WTC11 (cell line): ENCODE measurements at regions not wholly inside any gene's neighbourhood (a gene's known extent, or its start where the extent isn't known, plus 50 kb on each side); places are given as distances from the start of the nearest gene placed in this dataset.

Experiments used
- ATAC-seq: fragments of 200-7000 bp; cut with Tn5 transposase; 2 replicates; pipeline ENCODE4 v1.10.0; 2021; ENCODE audit warnings: mild to moderate bottlenecking, moderate library complexity
- CTCF ChIA-PET: fragments of 300-600 bp; sonication (Branson Sonifier 250); formaldehyde crosslinking; loops from one replicate; lab custom pipeline; 2021; ENCODE audit warnings: antibody characterized with exemption; lab: Charles Lee
- POLR2A ChIA-PET: fragments of 350-600 bp; sonication (Branson Sonifier 250); formaldehyde crosslinking; loops from one replicate; lab custom pipeline; 2021; ENCODE audit warnings: antibody characterized with exemption; lab: Charles Lee
- DNase-seq: peaks from one replicate; pipeline ENCODE4 v3.0.0; 2021; ENCODE audit warnings: low spot score
- H3K27ac Mint-ChIP-seq: 2 replicates; pipeline ENCODE4 v1.8.0; 2021; ENCODE audit warnings: mixed read lengths
- H3K27me3 Mint-ChIP-seq: 2 replicates; pipeline ENCODE4 v1.8.0; 2021; ENCODE audit warnings: low read depth, mild to moderate bottlenecking, moderate library complexity, mixed read lengths
- H3K36me3 Mint-ChIP-seq: 2 replicates; pipeline ENCODE4 v1.8.0; 2021; ENCODE audit warnings: mixed read lengths
- H3K4me1 Mint-ChIP-seq: 2 replicates; pipeline ENCODE4 v1.8.0; 2022; ENCODE audit warnings: mixed read lengths
- H3K4me3 Mint-ChIP-seq: 2 replicates; pipeline ENCODE4 v1.8.0; 2021; ENCODE audit warnings: mild to moderate bottlenecking, moderate library complexity, mixed read lengths
- H3K9me3 Mint-ChIP-seq: 2 replicates; pipeline ENCODE4 v1.8.0; 2021; ENCODE audit warnings: mixed read lengths
- ATF1 ChIP-seq: sonication (generic); formaldehyde crosslinking; IDR thresholded peaks from 2 replicates; pipeline ENCODE4 v1.8.1; 2023; ENCODE audit warnings: mild to moderate bottlenecking, moderate library complexity, missing genetic modification reagents
- ATF3 ChIP-seq: sonication (generic); formaldehyde crosslinking; conservative IDR thresholded peaks from 2 replicates; pipeline ENCODE4 v1.8.1; 2022; ENCODE audit warnings: mild to moderate bottlenecking, missing genetic modification reagents
- CDX4 ChIP-seq: fragments of 250-450 bp; sonication (Bioruptor Pico); IDR thresholded peaks from 2 replicates; pipeline ENCODE4 v1.9.0; 2021; ENCODE audit warnings: moderate library complexity, mild to moderate bottlenecking, inconsistent platforms, borderline replicate concordance
- CREB1 ChIP-seq: sonication (generic); formaldehyde crosslinking; IDR thresholded peaks from 2 replicates; pipeline ENCODE4 v1.8.0; 2023; ENCODE audit warnings: mild to moderate bottlenecking, missing genetic modification reagents
- E2F5 ChIP-seq: sonication (generic); formaldehyde crosslinking; IDR thresholded peaks from 2 replicates; pipeline ENCODE4 v1.8.1; 2022; ENCODE audit warnings: mild to moderate bottlenecking, moderate library complexity, missing genetic modification reagents
- ESRRA ChIP-seq: sonication (generic); formaldehyde crosslinking; IDR thresholded peaks from 2 replicates; pipeline ENCODE4 v1.8.1; 2022; ENCODE audit warnings: mild to moderate bottlenecking, missing genetic modification reagents, borderline replicate concordance
- FOXJ3 ChIP-seq: sonication (generic); formaldehyde crosslinking; IDR thresholded peaks from 2 replicates; pipeline ENCODE4 v1.9.0; 2021; ENCODE audit warnings: missing genetic modification reagents, mild to moderate bottlenecking, borderline replicate concordance
- GRHL2 ChIP-seq: fragments of 250-450 bp; sonication (Bioruptor Pico); IDR thresholded peaks from 2 replicates; pipeline ENCODE4 v1.8.0; 2022; ENCODE audit warnings: mild to moderate bottlenecking, moderate library complexity; ENCODE audit not compliant: insufficient replicate concordance, severe bottlenecking
- IRF1 ChIP-seq: sonication (generic); formaldehyde crosslinking; IDR thresholded peaks from 2 replicates; pipeline ENCODE4 v1.8.0; 2023; ENCODE audit warnings: missing genetic modification reagents
- NFATC4 ChIP-seq: fragments of 250-450 bp; sonication (Bioruptor Pico); IDR thresholded peaks from 2 replicates; pipeline ENCODE4 v1.9.0; 2021; ENCODE audit warnings: mild to moderate bottlenecking
- NR1H2 ChIP-seq: sonication (generic); formaldehyde crosslinking; IDR thresholded peaks from 2 replicates; pipeline ENCODE4 v1.9.0; 2021; ENCODE audit warnings: mild to moderate bottlenecking, moderate library complexity, missing genetic modification reagents
- NR2C2 ChIP-seq: sonication (generic); formaldehyde crosslinking; IDR thresholded peaks from 2 replicates; pipeline ENCODE4 v1.8.0; 2022; ENCODE audit warnings: mild to moderate bottlenecking, missing genetic modification reagents
- OVOL2 ChIP-seq: fragments of 250-450 bp; sonication (Bioruptor Pico); IDR thresholded peaks from 2 replicates; pipeline ENCODE4 v1.9.0; 2021; ENCODE audit warnings: mild to moderate bottlenecking, borderline replicate concordance
- PREB ChIP-seq: sonication (generic); formaldehyde crosslinking; IDR thresholded peaks from 2 replicates; pipeline ENCODE4 v1.8.1; 2022; ENCODE audit warnings: mild to moderate bottlenecking, missing genetic modification reagents, moderate library complexity, borderline replicate concordance
- SMAD3 ChIP-seq: sonication (generic); formaldehyde crosslinking; IDR thresholded peaks from 2 replicates; pipeline ENCODE4 v1.8.0; 2022; ENCODE audit warnings: missing genetic modification reagents, mild to moderate bottlenecking, borderline replicate concordance
- SMAD4 ChIP-seq: sonication (generic); formaldehyde crosslinking; IDR thresholded peaks from 2 replicates; pipeline ENCODE4 v1.8.0; 2022; ENCODE audit warnings: mild to moderate bottlenecking, missing genetic modification reagents
- SOX15 ChIP-seq: fragments of 250-450 bp; sonication (Bioruptor Pico); IDR thresholded peaks from 2 replicates; pipeline ENCODE4 v1.9.0; 2021; ENCODE audit warnings: mild to moderate bottlenecking
- TEAD4 ChIP-seq: sonication (generic); formaldehyde crosslinking; IDR thresholded peaks from 2 replicates; pipeline ENCODE4 v1.8.0; 2022; ENCODE audit warnings: mild to moderate bottlenecking, missing genetic modification reagents
- ZNF121 ChIP-seq: sonication (generic); formaldehyde crosslinking; IDR thresholded peaks from 2 replicates; pipeline ENCODE4 v1.8.0; 2023; ENCODE audit warnings: missing genetic modification reagents
- ZNF219 ChIP-seq: sonication (generic); formaldehyde crosslinking; IDR thresholded peaks from 2 replicates; pipeline ENCODE4 v1.8.0; 2023; ENCODE audit warnings: missing genetic modification reagents, mild to moderate bottlenecking, borderline replicate concordance
- ZNF281 ChIP-seq: sonication (generic); formaldehyde crosslinking; IDR thresholded peaks from 2 replicates; pipeline ENCODE4 v1.8.0; 2023; ENCODE audit warnings: mild to moderate bottlenecking, missing genetic modification reagents
- ZNF317 ChIP-seq: sonication (generic); formaldehyde crosslinking; IDR thresholded peaks from 2 replicates; pipeline ENCODE4 v1.8.1; 2023; ENCODE audit warnings: low read depth, mild to moderate bottlenecking, moderate library complexity, missing genetic modification reagents, borderline replicate concordance
- ZNF671 ChIP-seq: fragments of 250-450 bp; sonication (Bioruptor Pico); IDR thresholded peaks from 2 replicates; pipeline ENCODE4 v1.8.0; 2021; ENCODE audit warnings: mild to moderate bottlenecking
- ZSCAN18 ChIP-seq: fragments of 250-450 bp; sonication (Bioruptor Pico); IDR thresholded peaks from 2 replicates; pipeline ENCODE4 v2.1.2; 2022; ENCODE audit warnings: mild to moderate bottlenecking, moderate library complexity

GRCh38 chr2:235230821-235231601, 262.8 kb upstream of the AGAP1 start (continued):
- TF ChIP-seq CDX4 (no peak), CREB1 (no peak), ZNF121 (CRISPR knock-in tag) (no peak), SMAD3 (no peak), NR2C2 (CRISPR knock-in tag) (no peak), SOX15 (CRISPR knock-in tag) (no peak), ESRRA (CRISPR knock-in tag) (no peak), E2F5 (no peak)
- TF ChIP-seq, all 79 proteins: peak for 0

- Mint-ChIP-seq H3K4me3 (no peak overlapping the region), H3K4me1 (no peaks in the 10 kb centered on the region), H3K9me3 (no peaks in the 10 kb centered on the region), H3K36me3 (no peaks in the 10 kb centered on the region), H3K27me3 (0 out of 2 replicates have a peak, but pooled peaks cover 2% of the 10 kb centered on the region), H3K27ac (no peak overlapping the region)
- TF ChIP-seq GRHL2 (CRISPR knock-in tag): no peak
- no peak for TF ChIP-seq ATF3 (CRISPR knock-in tag)
- no peak for TF ChIP-seq FOXJ3 (CRISPR knock-in tag)
- TF ChIP-seq ESRRA (CRISPR knock-in tag): no peak
- TF ChIP-seq ATF1 (CRISPR knock-in tag): no peak
- TF ChIP-seq ZNF219 (CRISPR knock-in tag): no peak
- no peak for TF ChIP-seq ZSCAN18 (CRISPR knock-in tag)
- ChIA-PET POLR2A (no interaction called here), CTCF (no interaction called here)
- ATAC-seq: no peak
- no peak for DNase-seq
Measured at GRCh38 chr2:235232449-235233433, 261.1 kb upstream of the AGAP1 start.

- no peak for ATAC-seq
- ChIA-PET CTCF (no interaction called here), POLR2A (no interaction called here)
- Mint-ChIP-seq H3K9me3 (no peaks in the 10 kb centered on the region), H3K27ac (no peak overlapping the region), H3K36me3 (no peaks in the 10 kb centered on the region), H3K4me3 (no peak overlapping the region), H3K27me3 (no peaks in the 10 kb centered on the region), H3K4me1 (no peaks in the 10 kb centered on the region)
- DNase-seq: no peak
- no peak for TF ChIP-seq IRF1 (CRISPR knock-in tag)
- TF ChIP-seq SMAD4: no peak
- TF ChIP-seq OVOL2: no peak
- no peak for TF ChIP-seq TEAD4 (CRISPR knock-in tag)
- no peak for TF ChIP-seq ZNF281 (CRISPR knock-in tag)
- TF ChIP-seq PREB: no peak
- no peak for TF ChIP-seq NFATC4 (CRISPR knock-in tag)
- TF ChIP-seq ZNF317 (CRISPR knock-in tag): no peak
- TF ChIP-seq NR1H2: no peak
- no peak for TF ChIP-seq ZNF671 (CRISPR knock-in tag)
Measured at GRCh38 chr2:235234736-235235135, 259.1 kb upstream of the AGAP1 start.
